CD14-positive monocyte (primary cell): ENCODE measurements at regions not wholly inside any gene's neighbourhood (a gene's known extent, or its start where the extent isn't known, plus 50 kb on each side); places are given as distances from the start of the nearest gene placed in this dataset.

Experiments
- DNase-seq, 3 donors: peaks; one replicate each; pipeline ENCODE4 v3.0.0-alpha.2; 2011 to 2022
- H2AFZ ChIP-seq: 2 replicates; pipeline ENCODE4 v1.6.0; 2012; ENCODE audit warnings: mild to moderate bottlenecking, low read depth, low read length, inconsistent platforms; ENCODE audit not compliant: insufficient read depth, poor library complexity, severe bottlenecking
- H3K27ac ChIP-seq, 2 donors: 1 replicate in 1 of 2; 2 replicates in 1 of 2; pipeline ENCODE4 v1.5.1; 2012 to 2013; ENCODE audit warnings: low read length in 2 of 2, control low read depth in 1 of 2, inconsistent platforms in 1 of 2, low read depth in 1 of 2, mild to moderate bottlenecking in 1 of 2
- H3K27me3 ChIP-seq, 2 donors: one replicate each; pipeline versions ENCODE4 v1.6.0 to v1.6.1; 2011 to 2013; ENCODE audit warnings: low read length in 2 of 2; ENCODE audit not compliant: control insufficient read depth in 2 of 2, insufficient read depth in 2 of 2
- H3K36me3 ChIP-seq, 2 donors: replicated peaks in 1 of 2; 1 replicate in 1 of 2; 2 replicates in 1 of 2; pipeline versions ENCODE4 v1.5.1 to v1.6.1; 2012 to 2013; ENCODE audit warnings: low read length in 2 of 2, control low read depth in 1 of 2, inconsistent platforms in 1 of 2, mild to moderate bottlenecking in 1 of 2; ENCODE audit not compliant: insufficient read depth in 2 of 2, control insufficient read depth in 1 of 2
- H3K4me1 ChIP-seq, 2 donors: 1 replicate in 1 of 2; 2 replicates in 1 of 2; pipeline versions ENCODE4 v1.5.1 to v1.6.1; 2012 to 2013; ENCODE audit warnings: low read length in 2 of 2, control low read depth in 1 of 2, inconsistent platforms in 1 of 2, mild to moderate bottlenecking in 1 of 2, moderate library complexity in 1 of 2; ENCODE audit not compliant: insufficient read depth in 2 of 2, control insufficient read depth in 1 of 2
- H3K4me2 ChIP-seq: replicated peaks from 2 replicates; pipeline ENCODE3; 2012; ENCODE audit warnings: low read length, moderate library complexity, mild to moderate bottlenecking; ENCODE audit not compliant: poor library complexity, severe bottlenecking; ENCODE audit errors: extremely low read depth
- H3K4me3 ChIP-seq, 3 experiments: fragments of 200-600 bp in 1 of 3; sonication (generic) in 1 of 3; replicated peaks in 1 of 3; 1 replicate in 2 of 3; 2 replicates in 1 of 3; pipeline ENCODE4 v1.5.1; 2011 to 2013; ENCODE audit warnings: low read length in 3 of 3, mild to moderate bottlenecking in 3 of 3, control low read depth in 2 of 3, low read depth in 2 of 3, inconsistent platforms in 1 of 3, moderate library complexity in 1 of 3
- H3K79me2 ChIP-seq: 2 replicates; pipeline ENCODE4 v1.6.0; 2012; ENCODE audit warnings: mild to moderate bottlenecking, control low read depth, inconsistent platforms, low read length, moderate library complexity; ENCODE audit not compliant: insufficient read depth
- H3K9ac ChIP-seq: 2 replicates; pipeline ENCODE4 v1.6.0; 2017; ENCODE audit warnings: low read length, mild to moderate bottlenecking; ENCODE audit not compliant: insufficient read depth, poor library complexity, severe bottlenecking
- H3K9me3 ChIP-seq, 2 donors: replicated peaks in 1 of 2; 1 replicate in 1 of 2; 2 replicates in 1 of 2; pipeline versions ENCODE4 v1.5.1 to v1.6.1; 2012 to 2013; ENCODE audit warnings: low read length in 2 of 2, control low read depth in 1 of 2; ENCODE audit not compliant: control insufficient read depth in 1 of 2, insufficient read depth in 1 of 2
- H4K20me1 ChIP-seq: 2 replicates; pipeline ENCODE4 v1.6.0; 2012; ENCODE audit warnings: mild to moderate bottlenecking, low read length, control low read depth, moderate library complexity; ENCODE audit not compliant: insufficient read depth
- H3K27ac Mint-ChIP-seq, 7 donors: one replicate each; pipeline ENCODE4 v1.8.0; 2020; ENCODE audit warnings: mild to moderate bottlenecking in 7 of 7, mixed read lengths in 7 of 7, moderate library complexity in 6 of 7, inconsistent platforms in 2 of 7
- H3K27me3 Mint-ChIP-seq, 3 donors: one replicate each; pipeline ENCODE4 v1.8.0; 2021 to 2022; ENCODE audit warnings: low read depth in 3 of 3, mild to moderate bottlenecking in 3 of 3, mixed read lengths in 3 of 3, moderate library complexity in 3 of 3, inconsistent platforms in 1 of 3
- H3K36me3 Mint-ChIP-seq, 2 donors: one replicate each; pipeline ENCODE4 v1.8.0; 2020; ENCODE audit warnings: mixed read lengths in 2 of 2, inconsistent platforms in 1 of 2, mild to moderate bottlenecking in 1 of 2
- H3K4me1 Mint-ChIP-seq: one replicate; pipeline ENCODE4 v1.8.0; 2020; ENCODE audit warnings: mild to moderate bottlenecking, mixed read lengths
- H3K4me3 Mint-ChIP-seq, 2 donors: one replicate each; pipeline ENCODE4 v1.8.0; 2020; ENCODE audit warnings: mild to moderate bottlenecking in 2 of 2, mixed read lengths in 2 of 2, moderate library complexity in 1 of 2
- H3K9me3 Mint-ChIP-seq, 7 donors: one replicate each; pipeline ENCODE4 v1.8.0; 2020 to 2022; ENCODE audit warnings: mixed read lengths in 7 of 7, mild to moderate bottlenecking in 6 of 7, moderate library complexity in 6 of 7, inconsistent platforms in 2 of 7
- CTCF ChIP-seq: fragments of 200-600 bp; IDR thresholded peaks from one replicate; pipeline ENCODE4 v1.8.0; 2022; ENCODE audit warnings: antibody characterized with exemption, mild to moderate bottlenecking
- WGBS: methylation state at CpG from one replicate; pipeline ENCODE4 v1.1.5; 2013; ENCODE audit warnings: missing lambda C conversion rate; ENCODE audit not compliant: insufficient coverage; 5-methylcytosine and 5-hydroxymethylcytosine counted together
- intact Hi-C, 2 donors: fragments of 100-400 bp; cut with micrococcal nuclease; formaldehyde crosslinking; loops; one replicate each; pipeline versions ENCODE4 v1.15.0 to v1.15.1; 2023

- TF ChIP-seq CTCF = no peak
- Histone ChIP-seq H3K9me3 (no peaks in the 10 kb centered on the region), H3K4me3 (no peak overlapping the region), H3K27me3 (no peaks in the 10 kb centered on the region), H2AFZ (no peak overlapping the region), H3K4me1 (no peaks in the 10 kb centered on the region), H3K4me2 (no peak overlapping the region), H3K9ac (no peak overlapping the region), H3K79me2 (no peaks in the 10 kb centered on the region), H4K20me1 (no peaks in the 10 kb centered on the region), H3K36me3 (no peaks in the 10 kb centered on the region), H3K27ac (no peak overlapping the region)
- Mint-ChIP-seq H3K9me3 (peaks cover 0 to 4% (median 0%) of the 10 kb centered on the region in 7 donors), H3K36me3 (no peaks in the 10 kb centered on the region), H3K4me1 (no peaks in the 10 kb centered on the region), H3K27ac (no peak overlapping the region), H3K27me3 (no peaks in the 10 kb centered on the region), H3K4me3 (no peak overlapping the region)
- WGBS = 29% methylated on average over 1 of the region's 3 CpGs
- intact Hi-C loops = no loop called here
- no peak for DNase-seq
Observed at GRCh38 chr5:156153602-156154001, 173.4 kb upstream of the SGCD start.

- H3K36me3 ChIP-seq = no peaks in the 10 kb centered on the region
- Mint-ChIP-seq H3K9me3 (peaks cover 0 to 4% (median 0%) of the 10 kb centered on the region in 7 donors), H3K27ac (peak overlapping the region in 1 of 7 donors; percentile 25), H3K27me3 (no peaks in the 10 kb centered on the region), H3K36me3 (no peaks in the 10 kb centered on the region), H3K4me3 (no peak overlapping the region), H3K4me1 (no peaks in the 10 kb centered on the region)
- intact Hi-C loops = no loop called here
- H3K79me2 ChIP-seq = no peaks in the 10 kb centered on the region
- H3K27ac ChIP-seq = no peak overlapping the region
- H3K4me2 ChIP-seq = no peak overlapping the region
- no peaks in the 10 kb centered on the region for H4K20me1 ChIP-seq
- H3K4me3 ChIP-seq = no peak overlapping the region
- no CpG with 5 or more reads among the region's 1 CpG for WGBS
- DNase-seq = no peak
- no peak for TF ChIP-seq CTCF
- H3K9me3 ChIP-seq = no peaks in the 10 kb centered on the region
- H3K27me3 ChIP-seq = no peaks in the 10 kb centered on the region
- no peak overlapping the region for H2AFZ ChIP-seq
- H3K4me1 ChIP-seq = no peaks in the 10 kb centered on the region
- H3K9ac ChIP-seq = no peak overlapping the region
Observed at GRCh38 chr5:156154757-156155156, 172.2 kb upstream of the SGCD start.
